ENCODE measurements at regions not wholly inside any gene's neighbourhood (a gene's known extent, or its start where the extent isn't known, plus 50 kb on each side); places are given as distances from the start of the nearest gene placed in this dataset.
A peak's percentile ranks its signal among the peaks of the same experiment; 100 is the strongest.

DNA sequence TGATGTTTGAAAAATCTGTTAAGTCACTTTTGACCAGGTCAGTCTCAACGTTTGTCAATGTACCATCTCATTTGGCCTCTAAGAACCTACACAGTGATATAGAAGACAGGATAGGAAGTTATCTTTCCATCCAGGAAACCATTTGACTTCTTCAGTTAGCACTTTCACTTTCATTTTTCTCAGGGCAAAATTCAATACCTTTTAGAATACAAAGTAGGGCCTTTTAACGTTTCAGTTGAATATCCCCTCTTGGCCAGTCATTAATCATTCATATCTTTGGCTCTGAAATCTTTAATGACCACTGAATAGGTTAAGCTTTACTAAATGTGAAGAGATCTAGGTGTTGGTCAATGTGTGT lies 101.1 kb upstream of the GNAQ start:
- no peaks in the 10 kb centered on the region for H3K36me3 Mint-ChIP-seq (ENCODE audit: low read depth)
- ATAC-seq (replicated peaks): no peak
- H3K4me1 Mint-ChIP-seq: peaks cover 9% of the 10 kb centered on the region
- H3K27ac Mint-ChIP-seq: peak overlapping the region; percentile 37
- peaks cover 2% of the 10 kb centered on the region for H3K9me3 Mint-ChIP-seq
- peak overlapping the region; percentile 62 for H3K4me3 Mint-ChIP-seq
- peaks cover 4% of the 10 kb centered on the region for H3K27me3 Mint-ChIP-seq

DNA sequence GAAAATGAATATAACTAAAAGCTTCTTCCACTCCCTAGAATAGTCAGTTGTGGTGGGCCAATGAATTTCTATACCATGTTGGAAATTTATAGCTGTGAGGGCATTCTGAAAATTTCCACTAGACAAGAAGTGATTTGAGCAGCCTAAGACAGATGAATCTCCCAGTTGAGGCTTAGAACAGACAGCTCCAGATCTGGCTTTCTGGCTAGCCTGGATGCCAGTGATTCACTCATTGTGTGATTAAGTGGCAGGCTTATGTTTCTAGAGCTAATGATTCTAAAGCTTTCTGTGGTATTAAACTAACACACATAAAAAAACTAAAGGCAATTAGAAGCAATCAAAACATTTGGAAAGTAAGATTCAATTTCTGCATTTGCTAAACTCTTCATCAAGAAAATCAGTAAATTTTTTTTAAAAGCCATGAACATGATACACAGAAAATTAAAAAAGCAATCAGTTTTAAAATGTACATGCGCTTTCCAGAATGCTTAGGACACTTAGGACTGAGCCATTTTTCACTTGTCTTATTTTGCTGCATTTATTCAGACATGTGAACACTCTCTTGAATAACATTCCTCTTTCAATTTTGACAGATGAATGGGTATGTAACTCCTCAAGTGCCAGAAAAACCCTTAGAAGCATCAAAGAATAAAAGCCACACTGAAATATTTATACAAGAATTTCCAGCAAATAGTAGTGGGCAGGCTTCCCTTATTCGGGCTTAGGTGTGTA lies 100.5 kb upstream of the GNAQ start:
- peak overlapping the region; percentile 62 for H3K4me3 Mint-ChIP-seq

DNA sequence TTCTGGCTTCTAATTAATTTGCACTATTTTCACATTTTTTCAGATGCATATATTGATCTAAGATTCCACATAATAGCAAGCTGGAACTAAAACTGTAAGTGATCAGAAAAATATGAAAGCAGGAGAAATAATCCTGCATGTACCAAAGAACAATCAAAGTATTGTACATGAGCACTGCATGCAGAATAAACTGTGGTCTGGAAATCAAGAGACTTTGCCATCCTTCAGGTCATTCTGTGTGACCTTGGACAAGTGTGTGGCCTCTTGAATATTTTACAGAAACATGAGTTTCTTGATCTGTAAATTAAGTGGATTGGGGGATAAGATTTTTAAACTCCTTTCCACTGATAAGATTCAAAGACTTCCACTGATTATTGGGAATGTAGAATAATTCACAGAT lies 99.2 kb upstream of the GNAQ start:
- Mint-ChIP-seq H3K9me3 (no peaks in the 10 kb centered on the region), H3K4me3 (no peak overlapping the region), H3K4me1 (peaks cover 9% of the 10 kb centered on the region), H3K27me3 (peaks cover 4% of the 10 kb centered on the region), H3K36me3 (ENCODE audit: low read depth) (no peaks in the 10 kb centered on the region), H3K27ac (no peak overlapping the region)
- no peak for ATAC-seq (replicated peaks)

More for the DNA sequence above, 100.5 kb upstream of the GNAQ start:
- Mint-ChIP-seq H3K27me3 (peaks cover 4% of the 10 kb centered on the region), H3K4me1 (peaks cover 9% of the 10 kb centered on the region), H3K36me3 (ENCODE audit: low read depth) (no peaks in the 10 kb centered on the region), H3K27ac (peak overlapping the region; percentile 37), H3K9me3 (no peaks in the 10 kb centered on the region)
- ATAC-seq (replicated peaks): no peak

DNA sequence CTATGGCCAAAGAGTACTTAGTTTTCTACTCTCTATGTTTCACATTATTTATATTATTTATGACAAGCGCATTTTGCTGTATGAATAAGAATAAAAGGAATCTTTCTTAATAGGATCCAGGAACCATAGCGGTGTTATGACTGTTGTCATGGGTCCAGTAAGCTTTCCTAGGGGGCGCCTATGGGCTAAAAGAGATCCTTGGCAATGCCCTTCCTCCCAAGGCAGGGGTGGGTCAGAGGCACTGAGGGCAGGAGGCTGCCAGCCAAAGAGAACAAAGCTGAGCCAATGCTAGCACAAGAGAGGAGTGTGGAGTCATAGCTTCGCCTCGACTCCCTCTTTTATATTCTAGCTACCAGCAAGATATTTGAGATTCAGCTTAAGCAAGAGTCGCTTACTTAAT lies 98.4 kb upstream of the GNAQ start:
- no peak for ATAC-seq (replicated peaks)
- Mint-ChIP-seq H3K4me3 (no peak overlapping the region), H3K4me1 (peaks cover 11% of the 10 kb centered on the region)

DNA sequence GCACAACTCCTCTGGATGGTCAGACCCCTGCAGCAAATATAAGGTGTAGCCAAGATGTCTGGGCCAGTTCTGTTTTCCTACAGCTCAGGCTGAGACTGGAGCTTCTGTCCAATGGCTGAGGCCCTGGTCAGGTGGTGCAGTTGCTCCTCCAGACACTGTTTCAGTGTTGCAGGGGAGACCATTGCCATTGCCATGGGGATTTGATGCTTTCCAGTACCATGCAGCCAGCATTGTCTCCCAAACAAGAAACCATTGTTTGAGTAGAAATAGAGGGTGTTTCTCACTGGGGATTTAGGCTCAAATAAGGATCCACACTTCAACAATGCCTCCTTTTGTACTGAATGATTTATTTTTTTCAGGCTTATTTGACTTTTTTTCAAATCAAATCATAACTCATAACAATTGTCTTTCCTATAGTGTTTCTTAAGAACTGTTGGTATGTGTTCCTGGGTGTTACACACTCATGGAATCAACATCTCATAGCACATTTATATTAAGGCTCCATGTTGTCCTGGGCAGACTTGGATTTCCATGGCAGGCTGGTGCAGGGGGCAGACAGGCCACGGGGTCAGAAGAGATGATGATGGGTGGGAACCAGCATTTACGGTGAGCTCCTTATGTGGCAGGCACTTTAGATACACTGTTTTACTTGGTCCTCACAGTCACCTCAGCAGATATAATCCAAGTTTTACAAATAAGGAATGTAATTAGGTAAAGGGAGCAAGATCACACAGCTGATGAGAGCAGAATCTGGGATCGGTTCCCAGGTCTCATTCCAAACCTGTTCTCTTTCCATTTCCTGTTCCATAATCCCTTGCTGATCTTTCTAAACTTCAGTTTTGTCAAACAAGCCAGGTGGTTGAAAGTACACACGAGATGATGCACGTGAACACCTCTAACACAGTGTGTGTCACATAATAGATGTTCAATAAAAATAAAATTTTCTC lies 95.9 kb upstream of the GNAQ start:
- no peak overlapping the region for H3K27ac Mint-ChIP-seq
- H3K9me3 Mint-ChIP-seq: no peaks in the 10 kb centered on the region
- ATAC-seq (replicated peaks): no peak
- peaks cover 7% of the 10 kb centered on the region for H3K4me1 Mint-ChIP-seq
- H3K36me3 Mint-ChIP-seq (ENCODE audit: low read depth): no peaks in the 10 kb centered on the region
- H3K27me3 Mint-ChIP-seq: peaks cover 4% of the 10 kb centered on the region
- H3K4me3 Mint-ChIP-seq: no peak overlapping the region

More for the DNA sequence above, 98.4 kb upstream of the GNAQ start:
- peaks cover 4% of the 10 kb centered on the region for H3K27me3 Mint-ChIP-seq
- H3K27ac Mint-ChIP-seq: no peak overlapping the region
- H3K36me3 Mint-ChIP-seq (ENCODE audit: low read depth): no peaks in the 10 kb centered on the region
- H3K9me3 Mint-ChIP-seq: no peaks in the 10 kb centered on the region

DNA sequence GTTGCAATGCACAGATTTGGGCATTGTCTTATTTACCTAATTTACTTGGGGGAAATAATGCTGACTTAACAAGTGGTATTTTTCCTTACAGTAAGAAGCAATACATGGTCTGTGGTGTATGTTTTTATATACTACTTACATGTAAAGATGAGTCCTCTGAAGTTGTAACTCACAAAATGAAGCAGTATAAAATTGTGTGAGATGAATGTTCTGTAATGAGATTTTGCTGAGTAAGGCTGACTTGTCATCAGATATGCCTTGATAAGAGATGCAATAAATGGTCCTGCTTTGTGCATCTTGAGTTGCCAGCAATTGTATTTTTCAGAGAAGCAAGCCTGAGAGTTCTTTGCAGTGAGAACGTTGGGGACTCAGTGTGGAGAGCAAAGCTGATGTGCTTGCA lies 92.2 kb upstream of the GNAQ start:
- H3K27me3 Mint-ChIP-seq: peaks cover 4% of the 10 kb centered on the region
- H3K36me3 Mint-ChIP-seq (ENCODE audit: low read depth): no peaks in the 10 kb centered on the region
- no peak overlapping the region for H3K27ac Mint-ChIP-seq
- no peak overlapping the region for H3K4me3 Mint-ChIP-seq
- no peaks in the 10 kb centered on the region for H3K9me3 Mint-ChIP-seq
- no peak for ATAC-seq (replicated peaks)
- H3K4me1 Mint-ChIP-seq: peaks cover 19% of the 10 kb centered on the region

DNA sequence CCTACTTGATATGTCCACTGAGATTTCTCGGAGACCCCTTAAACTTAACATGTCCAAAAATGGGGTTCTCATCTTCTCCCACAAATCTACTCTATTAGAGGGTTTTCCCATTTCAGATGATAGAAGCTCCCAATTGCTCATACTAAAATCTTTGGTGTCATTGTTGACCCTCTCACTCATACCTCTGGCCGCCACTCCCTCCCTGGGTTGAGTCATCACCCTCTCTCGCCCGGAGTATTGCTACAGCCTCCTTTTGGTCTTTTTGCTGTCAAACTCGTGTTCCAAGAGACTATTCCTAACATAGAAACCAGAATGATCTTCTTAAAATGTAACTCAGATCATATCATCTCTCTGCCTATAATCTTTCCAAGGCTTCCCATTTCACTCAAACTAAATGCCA lies 91.0 kb upstream of the GNAQ start:
- no peaks in the 10 kb centered on the region for H3K9me3 Mint-ChIP-seq
- no peaks in the 10 kb centered on the region for H3K27me3 Mint-ChIP-seq
- no peak overlapping the region for H3K27ac Mint-ChIP-seq
- H3K4me1 Mint-ChIP-seq: peaks cover 25% of the 10 kb centered on the region
- H3K36me3 Mint-ChIP-seq (ENCODE audit: low read depth): no peaks in the 10 kb centered on the region
- H3K4me3 Mint-ChIP-seq: no peak overlapping the region
- no peak for ATAC-seq (replicated peaks)

DNA sequence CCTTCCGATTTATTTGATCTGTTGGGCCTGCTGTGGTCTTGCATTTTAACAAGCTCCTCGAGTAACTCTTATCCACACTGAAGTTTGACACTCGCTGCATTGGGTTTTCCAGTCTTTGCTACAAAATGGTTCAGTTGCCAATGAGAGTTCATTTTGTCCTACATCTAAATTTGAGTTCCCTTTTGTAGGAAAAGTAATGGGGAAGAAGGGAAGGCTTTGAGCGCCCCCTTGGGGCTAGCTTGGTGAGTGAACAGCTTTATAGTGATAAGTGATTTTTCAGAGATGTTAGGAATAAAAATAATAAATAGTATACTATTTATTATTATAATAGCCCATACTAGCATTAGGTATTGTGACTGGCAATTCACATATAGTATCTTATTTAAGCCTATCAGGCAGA lies 89.9 kb upstream of the GNAQ start:
- ATAC-seq (replicated peaks): no peak
- peaks cover 25% of the 10 kb centered on the region for H3K4me1 Mint-ChIP-seq
- no peaks in the 10 kb centered on the region for H3K9me3 Mint-ChIP-seq
- no peak overlapping the region for H3K27ac Mint-ChIP-seq
- H3K36me3 Mint-ChIP-seq (ENCODE audit: low read depth): no peaks in the 10 kb centered on the region
- H3K4me3 Mint-ChIP-seq: no peak overlapping the region
- H3K27me3 Mint-ChIP-seq: no peaks in the 10 kb centered on the region

DNA sequence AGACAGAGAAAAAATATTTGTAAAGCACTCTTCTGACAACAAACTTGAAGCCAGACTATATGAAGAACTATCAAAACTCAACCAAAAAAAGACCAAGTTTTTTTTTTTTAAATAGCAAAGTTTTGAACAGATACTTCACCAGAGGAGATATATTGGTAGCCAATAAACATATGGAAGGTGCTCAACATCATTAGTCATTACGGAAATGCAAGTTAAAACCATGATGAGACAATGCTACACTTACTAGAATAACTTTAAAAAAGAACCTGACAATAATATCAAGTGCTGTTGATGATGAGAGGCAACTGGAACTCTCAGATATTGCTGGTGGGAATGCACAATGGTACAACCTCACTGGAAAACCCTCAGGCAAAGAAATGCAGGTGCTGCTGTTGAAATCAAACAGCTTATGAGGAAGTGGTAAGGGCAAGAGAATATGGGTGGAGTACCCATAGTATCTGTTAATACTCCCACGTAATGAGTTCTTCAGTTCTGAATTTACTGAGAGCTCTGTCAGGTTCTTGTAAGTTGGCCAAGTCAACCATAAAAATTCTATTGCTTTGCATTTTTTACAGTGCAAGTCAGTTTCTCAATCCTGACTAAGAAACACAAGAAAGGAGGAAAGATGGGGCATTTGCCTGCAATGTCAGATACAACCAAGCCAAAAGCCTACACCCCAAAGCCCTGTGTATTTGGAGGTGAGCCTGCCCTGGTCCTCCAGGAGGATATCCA lies 87.3 kb upstream of the GNAQ start:
- H3K4me3 Mint-ChIP-seq: peak overlapping the region; percentile 58
- no peaks in the 10 kb centered on the region for H3K27me3 Mint-ChIP-seq
- ATAC-seq (replicated peaks): peak; percentile 97

DNA sequence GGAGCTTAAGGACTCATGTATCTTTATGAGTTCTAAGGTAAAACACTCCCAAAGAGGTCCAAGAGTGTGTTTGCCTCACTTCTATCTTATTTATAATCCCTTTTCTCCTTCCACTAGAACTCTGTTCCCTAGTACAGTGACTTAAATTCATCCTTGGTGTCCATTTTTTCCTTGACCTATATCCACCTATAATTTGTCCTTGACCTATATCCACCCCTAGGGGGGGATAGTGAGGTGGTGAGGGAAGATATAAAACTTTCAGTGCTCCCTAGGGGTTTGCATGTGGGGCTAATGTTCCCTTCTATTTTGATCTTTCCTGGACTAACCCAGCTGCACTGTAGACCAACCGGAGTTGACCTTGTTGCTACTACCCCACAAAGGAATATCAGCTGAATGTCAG lies 83.5 kb upstream of the GNAQ start:
- no peak overlapping the region for H3K27ac Mint-ChIP-seq
- no peaks in the 10 kb centered on the region for H3K27me3 Mint-ChIP-seq
- H3K36me3 Mint-ChIP-seq (ENCODE audit: low read depth): no peaks in the 10 kb centered on the region
- no peak overlapping the region for H3K4me3 Mint-ChIP-seq
- peaks cover 22% of the 10 kb centered on the region for H3K4me1 Mint-ChIP-seq
- H3K9me3 Mint-ChIP-seq: no peaks in the 10 kb centered on the region
- ATAC-seq (replicated peaks): no peak

More for the DNA sequence above, 87.3 kb upstream of the GNAQ start:
- peak overlapping the region; percentile 44 for H3K27ac Mint-ChIP-seq
- no peaks in the 10 kb centered on the region for H3K9me3 Mint-ChIP-seq
- peaks cover 21% of the 10 kb centered on the region for H3K4me1 Mint-ChIP-seq
- H3K36me3 Mint-ChIP-seq (ENCODE audit: low read depth): no peaks in the 10 kb centered on the region

DNA sequence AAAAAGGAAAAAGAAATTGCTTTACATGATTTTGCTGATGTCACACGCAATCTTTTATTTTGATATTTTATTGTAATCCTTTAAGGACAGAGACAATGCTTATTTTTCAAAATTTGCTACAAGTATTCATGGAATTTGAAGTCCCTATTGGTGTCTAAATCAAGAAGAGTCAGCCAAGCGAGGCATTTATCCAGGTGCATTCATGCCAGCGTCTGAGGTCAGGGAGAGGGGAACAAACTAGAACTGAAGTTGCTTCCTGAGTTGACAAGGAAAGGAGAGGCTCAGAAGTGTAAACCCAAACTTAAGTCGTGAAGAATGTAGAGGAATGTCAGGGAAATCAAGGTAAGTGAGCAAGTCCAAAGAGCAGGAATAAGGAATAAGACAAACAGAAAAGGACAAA lies 83.0 kb upstream of the GNAQ start:
- H3K4me1 Mint-ChIP-seq: peaks cover 20% of the 10 kb centered on the region
- H3K4me3 Mint-ChIP-seq: no peak overlapping the region
- ATAC-seq (replicated peaks): no peak
- no peak overlapping the region for H3K27ac Mint-ChIP-seq
- no peaks in the 10 kb centered on the region for H3K9me3 Mint-ChIP-seq
- no peaks in the 10 kb centered on the region for H3K36me3 Mint-ChIP-seq (ENCODE audit: low read depth)
- no peaks in the 10 kb centered on the region for H3K27me3 Mint-ChIP-seq

DNA sequence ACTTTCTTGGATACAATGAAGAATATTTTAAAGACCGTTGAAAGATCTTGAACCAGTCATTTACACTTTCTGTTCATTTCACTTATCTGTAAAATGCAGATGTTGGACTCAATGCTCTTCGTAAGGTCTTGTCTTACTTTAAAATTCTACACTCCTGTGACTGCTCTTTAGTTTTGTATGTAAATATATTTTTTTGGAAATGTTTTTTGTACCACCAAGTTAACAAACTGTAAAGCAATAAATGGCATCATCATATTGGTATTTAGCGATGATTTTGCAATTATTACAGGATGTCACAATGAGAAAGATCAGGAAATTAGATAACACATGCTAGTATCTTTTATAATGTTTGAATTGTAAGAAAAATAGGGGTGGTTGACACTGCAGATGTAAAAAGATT lies 80.8 kb upstream of the GNAQ start:
- ATAC-seq (replicated peaks): no peak
- H3K9me3 Mint-ChIP-seq: no peaks in the 10 kb centered on the region
- no peaks in the 10 kb centered on the region for H3K36me3 Mint-ChIP-seq (ENCODE audit: low read depth)
- no peaks in the 10 kb centered on the region for H3K27me3 Mint-ChIP-seq
- H3K27ac Mint-ChIP-seq: no peak overlapping the region
- H3K4me3 Mint-ChIP-seq: no peak overlapping the region
- H3K4me1 Mint-ChIP-seq: peaks cover 7% of the 10 kb centered on the region

DNA sequence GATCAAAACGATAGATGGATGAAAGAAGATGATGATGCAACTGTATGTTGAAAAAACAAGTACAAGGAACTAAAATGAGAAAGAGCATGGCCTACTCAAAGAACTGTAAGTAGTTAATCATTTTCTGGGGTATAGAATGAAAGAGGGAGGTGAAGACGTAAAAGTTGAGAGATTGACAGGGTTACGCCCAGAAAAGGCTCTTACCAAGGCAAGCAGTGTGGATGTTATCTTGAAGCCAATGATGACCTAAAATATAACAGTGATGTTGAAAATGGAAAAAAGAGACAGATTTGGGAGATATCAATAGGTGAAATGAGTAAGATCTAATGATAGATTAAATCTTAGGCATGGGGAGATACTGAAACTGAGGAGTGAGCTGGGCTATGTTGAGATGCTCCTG lies 80.4 kb upstream of the GNAQ start:
- Mint-ChIP-seq H3K9me3 (peaks cover 3% of the 10 kb centered on the region), H3K27me3 (no peaks in the 10 kb centered on the region), H3K4me1 (peaks cover 10% of the 10 kb centered on the region), H3K36me3 (ENCODE audit: low read depth) (no peaks in the 10 kb centered on the region), H3K27ac (no peak overlapping the region), H3K4me3 (no peak overlapping the region)
- no peak for ATAC-seq (replicated peaks)

DNA sequence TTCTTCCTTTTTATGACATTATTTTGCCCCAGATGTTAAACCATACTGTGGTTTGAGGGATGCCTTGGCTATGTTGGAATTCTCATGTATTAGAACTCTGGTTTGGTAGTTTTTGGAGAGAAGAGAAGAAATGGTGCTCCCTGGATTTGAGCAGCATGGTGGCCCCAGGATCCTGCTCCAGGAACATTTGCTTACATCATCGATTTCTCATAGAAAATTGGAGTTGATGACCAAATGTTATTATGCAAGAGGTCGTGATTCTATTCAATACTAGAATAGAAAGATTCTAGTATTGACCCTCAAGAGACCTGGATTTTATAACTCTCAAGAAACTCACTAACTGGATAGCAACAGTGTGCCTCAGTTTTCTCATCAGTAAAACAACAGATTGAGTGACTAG lies 77.5 kb upstream of the GNAQ start:
- ATAC-seq (replicated peaks): no peak
- H3K4me1 Mint-ChIP-seq: peaks cover 17% of the 10 kb centered on the region
- H3K4me3 Mint-ChIP-seq: no peak overlapping the region

More for the DNA sequence above, 77.5 kb upstream of the GNAQ start:
- Mint-ChIP-seq H3K27ac (no peak overlapping the region), H3K27me3 (no peaks in the 10 kb centered on the region), H3K9me3 (peaks cover 4% of the 10 kb centered on the region), H3K36me3 (ENCODE audit: low read depth) (no peaks in the 10 kb centered on the region)
